ENCODE measurements at regions not wholly inside any gene's neighbourhood (a gene's known extent, or its start where the extent isn't known, plus 50 kb on each side); places are given as distances from the start of the nearest gene placed in this dataset.

DNA sequence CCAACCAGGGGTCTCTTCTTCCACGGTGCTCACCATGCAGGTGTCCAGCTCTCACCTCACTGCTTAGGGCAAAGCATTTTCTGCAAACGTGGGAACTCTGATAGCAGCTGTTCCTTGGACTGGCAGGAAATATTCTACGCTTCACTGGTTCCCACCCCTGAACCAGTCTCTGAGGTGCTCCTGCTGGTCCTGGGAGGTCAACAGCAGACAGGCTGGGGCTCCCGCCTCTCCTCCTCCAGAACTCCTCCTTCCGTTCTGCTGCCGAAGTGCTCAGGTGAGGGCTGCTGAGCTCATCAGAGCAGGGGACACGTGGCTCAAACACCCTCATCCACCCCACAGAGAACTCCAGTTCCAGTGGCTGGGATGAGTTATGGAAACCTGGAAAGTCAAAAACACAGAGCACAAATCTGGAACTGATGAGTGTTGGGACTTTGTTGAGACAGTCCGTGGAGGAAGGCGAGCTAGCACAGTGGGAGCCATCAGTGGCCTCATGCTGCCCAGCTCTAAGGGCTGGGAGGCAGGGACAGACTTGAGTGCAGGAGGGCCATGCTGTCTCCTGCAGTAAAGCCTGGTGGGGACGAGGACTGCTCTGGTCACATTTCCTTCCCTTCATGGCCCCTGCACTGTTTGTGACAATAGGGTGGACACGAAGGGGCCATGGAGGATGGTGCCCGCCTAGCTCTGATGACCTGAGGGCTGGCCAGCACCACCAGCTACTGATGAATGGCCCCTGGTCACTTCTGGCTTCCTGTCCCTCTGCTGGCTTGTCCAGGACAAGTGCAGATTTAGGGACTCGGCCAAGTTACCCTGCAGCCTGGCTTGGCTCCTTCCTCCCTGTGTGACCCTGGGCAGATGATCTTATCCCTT, 137.8 kb downstream of the KLF13 start:
- ATAC-seq (no peak), DNase-seq (ENCODE audit: low spot score in 2 of 2) (no peak)
- H3K27ac Mint-ChIP-seq: peak overlapping the region; percentile 68

DNA sequence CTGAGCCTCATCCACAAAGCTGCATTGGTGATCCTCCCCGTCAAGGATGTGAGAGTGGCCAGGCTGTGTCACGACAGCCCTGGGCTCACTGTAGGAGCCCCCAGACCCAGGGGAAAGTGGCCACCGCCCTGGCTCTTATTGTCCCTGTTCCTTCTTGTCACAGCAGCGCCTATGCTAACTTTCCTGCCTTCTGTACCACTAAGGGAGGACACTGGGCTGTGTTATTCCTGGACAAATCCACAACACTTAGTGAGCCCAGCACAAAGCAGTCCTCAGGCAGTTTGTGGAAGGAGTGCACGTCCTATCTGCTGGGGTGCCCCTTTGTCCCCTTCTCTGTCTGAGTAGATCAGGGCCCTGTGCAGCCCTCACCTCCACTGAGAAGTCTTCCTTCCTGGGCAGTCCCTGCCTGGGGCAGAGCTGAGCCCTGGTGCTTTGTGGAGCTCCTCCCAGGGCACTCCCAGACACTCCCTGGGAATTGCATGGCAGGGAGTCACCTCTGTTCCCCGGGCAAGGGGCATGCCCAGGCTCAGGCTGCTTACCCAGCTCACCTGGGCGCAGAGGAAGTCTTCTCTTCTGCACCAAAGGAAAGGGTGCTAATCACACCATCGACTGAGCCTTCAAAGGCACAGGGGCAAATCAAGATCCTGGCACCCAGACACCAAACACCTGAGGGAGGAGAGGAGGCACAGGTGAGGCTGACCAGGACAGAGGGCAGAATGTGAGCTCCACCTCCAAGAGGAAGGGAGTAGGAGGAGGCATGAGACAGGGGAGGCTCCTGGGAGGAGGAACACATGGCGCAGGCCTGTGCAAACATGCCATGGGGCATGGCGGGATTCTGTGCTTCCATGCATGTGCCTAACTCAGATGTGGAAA, 138.7 kb downstream of the KLF13 start:
- no peaks in the 10 kb centered on the region for H3K36me3 Mint-ChIP-seq
- H3K4me3 Mint-ChIP-seq: no peak overlapping the region
- DNase-seq (ENCODE audit: low spot score in 2 of 2) (no peak), ATAC-seq (no peak)
- H3K4me1 Mint-ChIP-seq: peaks cover 22% of the 10 kb centered on the region
- peak overlapping the region; percentile 68 for H3K27ac Mint-ChIP-seq
- H3K9me3 Mint-ChIP-seq: no peaks in the 10 kb centered on the region

More for the DNA sequence above, 137.8 kb downstream of the KLF13 start:
- Mint-ChIP-seq H3K36me3 (no peaks in the 10 kb centered on the region), H3K9me3 (no peaks in the 10 kb centered on the region), H3K4me1 (peaks cover 23% of the 10 kb centered on the region), H3K4me3 (no peak overlapping the region)

DNA sequence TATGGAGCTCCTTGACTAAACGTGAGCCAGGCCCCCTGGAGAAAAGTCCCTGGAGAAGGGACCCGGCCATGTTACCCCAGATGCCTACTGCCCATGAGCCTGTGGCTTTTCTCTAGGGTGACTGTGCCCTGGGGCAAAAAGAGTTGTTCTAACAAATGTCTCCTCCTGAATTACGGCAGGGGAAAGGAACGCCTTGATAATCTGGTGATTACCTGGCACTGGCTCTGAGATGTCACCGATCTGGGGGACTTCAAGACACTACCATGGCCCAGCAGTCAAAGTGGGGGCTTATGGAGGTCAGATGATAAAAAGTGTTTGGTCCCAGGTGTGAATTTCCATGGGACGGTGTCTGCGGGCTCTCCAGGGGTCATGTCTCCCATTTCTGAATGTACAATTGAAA, 140.7 kb downstream of the KLF13 start:
- no peaks in the 10 kb centered on the region for H3K36me3 Mint-ChIP-seq
- no peak for ATAC-seq
- no peak overlapping the region for H3K4me3 Mint-ChIP-seq
- no peak for DNase-seq (ENCODE audit: low spot score in 2 of 2)
- peaks cover 26% of the 10 kb centered on the region for H3K4me1 Mint-ChIP-seq
- H3K9me3 Mint-ChIP-seq: no peaks in the 10 kb centered on the region
- H3K27ac Mint-ChIP-seq: no peak overlapping the region

DNA sequence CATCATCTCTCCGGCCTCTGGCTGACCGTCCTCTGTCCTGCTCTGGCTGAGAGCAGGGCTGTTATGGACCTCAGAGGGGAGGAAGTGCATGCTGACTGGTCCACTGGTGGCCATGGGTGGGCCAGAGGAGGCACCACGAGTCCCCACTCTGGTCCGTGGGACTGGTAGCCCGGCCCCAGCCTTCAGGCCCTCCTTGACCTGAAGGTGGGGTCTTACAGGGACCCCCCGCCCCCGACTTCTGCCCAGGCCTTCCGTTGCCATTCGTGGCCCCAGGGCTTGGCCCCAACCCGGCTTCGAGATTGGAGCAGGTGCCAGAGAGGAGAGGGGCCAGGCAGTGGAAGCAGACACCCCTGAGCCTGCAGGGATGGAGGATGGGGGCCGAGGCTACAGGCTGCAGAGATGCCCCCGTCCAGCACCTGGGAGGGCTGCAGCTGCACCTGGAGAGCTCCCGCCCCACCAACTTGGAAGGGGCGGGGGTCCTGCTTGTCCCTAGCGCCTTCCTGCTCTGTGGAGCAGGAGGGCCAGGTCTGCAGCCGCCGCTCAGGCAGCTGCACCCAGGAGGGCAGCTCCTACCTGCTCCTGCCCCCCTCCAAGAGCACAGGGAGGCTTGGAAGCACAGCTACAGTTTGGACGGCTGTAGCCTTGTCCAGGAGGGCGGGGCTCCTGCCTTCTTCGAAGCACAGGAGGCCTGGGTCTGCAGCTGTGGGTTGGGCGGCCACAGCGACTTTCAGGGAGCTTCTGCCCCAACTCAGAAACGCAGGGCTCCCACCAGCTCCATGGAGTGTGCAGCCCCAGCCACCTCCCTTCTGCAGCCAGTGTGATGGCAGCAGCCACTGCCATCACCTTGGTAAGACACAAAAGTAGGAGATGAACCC, 142.5 kb downstream of the KLF13 start:
- DNase-seq (ENCODE audit: low spot score in 2 of 2) (no peak), ATAC-seq (no peak)
- Mint-ChIP-seq H3K36me3 (peaks cover 5% of the 10 kb centered on the region), H3K9me3 (no peaks in the 10 kb centered on the region), H3K27ac (no peak overlapping the region), H3K4me3 (no peak overlapping the region), H3K4me1 (peaks cover 43% of the 10 kb centered on the region)

DNA sequence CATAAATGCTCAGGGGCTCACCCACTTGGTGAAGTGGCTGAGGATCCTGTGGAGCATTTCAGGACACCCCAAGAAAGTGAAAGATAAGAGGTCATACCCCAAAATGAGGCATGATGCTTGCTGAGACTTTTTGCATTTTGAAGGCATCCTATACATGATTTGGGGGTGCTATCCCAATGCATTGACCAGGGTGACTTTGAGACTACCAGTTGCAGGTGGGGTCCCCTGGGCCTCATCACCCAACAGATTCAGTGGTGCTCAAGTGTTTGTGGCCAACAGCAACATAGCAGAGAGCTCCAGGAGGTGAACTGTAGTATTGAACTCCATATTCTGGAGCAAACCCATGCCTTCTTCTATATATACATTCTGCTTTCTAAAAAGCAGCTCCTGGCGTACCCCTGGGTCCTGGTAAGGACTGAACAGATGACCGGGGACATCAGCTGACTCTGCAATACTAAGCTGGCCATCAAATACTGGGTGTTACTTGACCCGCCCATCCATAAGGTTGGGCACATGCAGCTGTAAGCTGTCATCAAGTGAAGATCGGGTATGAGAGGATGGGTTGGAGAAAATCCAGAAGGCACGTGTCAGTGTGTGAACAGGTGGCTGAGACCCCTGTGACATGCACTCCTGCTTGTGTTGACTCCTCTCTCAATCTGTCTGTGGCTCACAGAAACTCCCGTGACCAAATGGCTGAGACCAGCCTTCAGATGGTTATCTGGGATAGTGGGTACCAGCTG, 143.3 kb downstream of the KLF13 start:
- H3K36me3 Mint-ChIP-seq: peaks cover 7% of the 10 kb centered on the region
- H3K4me1 Mint-ChIP-seq: peaks cover 40% of the 10 kb centered on the region

DNA sequence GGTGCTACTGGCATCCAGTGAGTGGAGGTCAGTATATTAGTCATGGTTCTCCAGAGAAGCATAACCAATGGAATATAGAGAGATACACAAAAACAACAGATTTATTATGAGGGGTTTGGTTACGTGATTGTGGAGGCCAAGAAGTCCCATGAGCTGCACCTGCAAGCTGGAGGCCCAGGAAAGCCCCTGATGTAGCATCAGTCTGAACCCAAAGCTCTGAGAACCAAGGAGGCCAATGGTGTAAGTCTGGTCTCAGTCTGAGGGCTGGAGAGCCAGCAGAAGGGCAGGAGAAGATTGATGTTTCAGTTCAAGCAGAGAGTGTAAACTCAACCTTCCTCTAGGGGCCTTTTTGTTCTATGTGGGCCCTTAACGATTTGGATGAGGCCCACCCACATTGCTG, 144.1 kb downstream of the KLF13 start:
- Mint-ChIP-seq H3K4me1 (peaks cover 41% of the 10 kb centered on the region), H3K9me3 (no peaks in the 10 kb centered on the region), H3K4me3 (no peak overlapping the region), H3K27ac (no peak overlapping the region), H3K36me3 (peaks cover 7% of the 10 kb centered on the region)
- DNase-seq (ENCODE audit: low spot score in 2 of 2) (no peak), ATAC-seq (no peak)

More for the DNA sequence above, 143.3 kb downstream of the KLF13 start:
- no peak overlapping the region for H3K27ac Mint-ChIP-seq
- H3K4me3 Mint-ChIP-seq: no peak overlapping the region
- H3K9me3 Mint-ChIP-seq: no peaks in the 10 kb centered on the region
- no peak for DNase-seq (ENCODE audit: low spot score in 2 of 2)
- no peak for ATAC-seq

DNA sequence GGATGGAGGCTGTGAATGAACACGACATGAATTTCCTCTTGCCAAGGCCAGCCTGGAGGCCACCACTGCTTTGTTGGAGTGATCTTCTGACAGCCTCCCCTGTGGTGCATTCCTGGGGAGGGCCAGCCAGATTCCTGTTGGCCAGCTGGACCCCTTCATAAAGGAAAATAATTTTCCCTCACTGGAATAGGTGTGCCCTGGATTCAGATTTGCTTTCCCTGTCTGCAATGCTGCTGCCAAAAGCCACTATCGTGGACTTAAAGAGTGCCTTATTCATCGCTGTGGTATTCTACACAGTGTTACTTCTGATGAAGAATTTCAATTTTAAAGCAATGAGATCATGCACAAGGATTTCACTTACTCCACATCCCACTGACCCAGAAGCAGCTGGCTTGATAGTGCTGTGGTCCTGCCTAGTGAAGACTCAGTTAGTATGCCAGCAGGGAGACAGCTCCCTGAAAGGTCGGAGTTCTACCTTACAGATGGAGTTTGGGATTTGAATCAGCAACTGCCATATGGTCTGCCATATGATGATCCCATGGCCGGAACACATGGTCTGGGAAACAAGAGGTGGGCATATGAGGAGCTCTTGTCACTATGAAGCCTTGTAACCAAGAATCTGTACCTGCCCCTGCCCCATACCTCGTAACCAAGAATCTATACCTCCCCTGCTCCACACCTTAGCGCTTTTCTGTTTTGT, 145.2 kb downstream of the KLF13 start:
- no peaks in the 10 kb centered on the region for H3K9me3 Mint-ChIP-seq
- H3K27ac Mint-ChIP-seq: peak overlapping the region; percentile 83
- ATAC-seq (no peak), DNase-seq (ENCODE audit: low spot score in 2 of 2) (no peak)
- no peak overlapping the region for H3K4me3 Mint-ChIP-seq
- H3K36me3 Mint-ChIP-seq: peaks cover 7% of the 10 kb centered on the region
- peaks cover 51% of the 10 kb centered on the region for H3K4me1 Mint-ChIP-seq

DNA sequence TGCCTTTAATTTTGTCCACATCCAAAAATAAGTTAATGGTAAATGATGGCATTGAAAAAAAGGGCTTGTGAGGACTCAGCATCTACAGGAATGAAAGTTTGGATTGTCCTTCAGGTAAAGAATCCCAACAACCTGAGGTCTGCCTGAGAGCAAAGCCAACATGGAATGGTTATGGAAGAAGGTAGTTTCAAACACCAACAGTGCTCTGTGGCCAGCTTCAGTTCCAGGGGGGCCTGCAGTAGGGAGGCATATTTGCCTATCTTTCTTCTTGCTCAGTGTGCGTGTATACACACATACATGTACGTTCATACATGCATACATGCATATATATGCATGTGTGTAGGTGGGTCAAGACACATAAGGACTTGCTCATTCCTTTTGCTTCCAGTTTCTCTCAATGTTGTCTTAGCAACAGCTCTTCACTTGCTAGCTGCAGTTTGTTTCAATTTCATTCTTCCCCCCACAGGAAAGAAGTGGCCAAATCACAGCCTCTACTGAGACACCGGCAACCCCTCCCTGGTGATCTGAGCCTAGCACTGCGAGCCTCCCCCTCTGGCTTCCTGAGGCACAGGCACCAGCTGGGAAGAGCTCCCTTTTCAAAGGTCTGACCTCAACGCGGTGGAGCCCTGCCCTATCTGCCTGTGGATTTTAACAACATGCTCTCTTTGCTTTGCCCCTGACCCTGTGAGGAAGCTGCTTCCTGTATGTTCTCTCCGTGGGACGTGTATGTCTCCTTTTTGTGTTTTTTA, 146.2 kb downstream of the KLF13 start:
- Mint-ChIP-seq H3K4me3 (peak overlapping the region; percentile 71), H3K4me1 (peaks cover 56% of the 10 kb centered on the region), H3K36me3 (peaks cover 13% of the 10 kb centered on the region), H3K9me3 (peaks cover 2% of the 10 kb centered on the region), H3K27ac (peak overlapping the region; percentile 83)
- peak in 1 of 2 donors; percentile 72 for DNase-seq (ENCODE audit: low spot score in 2 of 2)
- peak; percentile 93 for ATAC-seq

DNA sequence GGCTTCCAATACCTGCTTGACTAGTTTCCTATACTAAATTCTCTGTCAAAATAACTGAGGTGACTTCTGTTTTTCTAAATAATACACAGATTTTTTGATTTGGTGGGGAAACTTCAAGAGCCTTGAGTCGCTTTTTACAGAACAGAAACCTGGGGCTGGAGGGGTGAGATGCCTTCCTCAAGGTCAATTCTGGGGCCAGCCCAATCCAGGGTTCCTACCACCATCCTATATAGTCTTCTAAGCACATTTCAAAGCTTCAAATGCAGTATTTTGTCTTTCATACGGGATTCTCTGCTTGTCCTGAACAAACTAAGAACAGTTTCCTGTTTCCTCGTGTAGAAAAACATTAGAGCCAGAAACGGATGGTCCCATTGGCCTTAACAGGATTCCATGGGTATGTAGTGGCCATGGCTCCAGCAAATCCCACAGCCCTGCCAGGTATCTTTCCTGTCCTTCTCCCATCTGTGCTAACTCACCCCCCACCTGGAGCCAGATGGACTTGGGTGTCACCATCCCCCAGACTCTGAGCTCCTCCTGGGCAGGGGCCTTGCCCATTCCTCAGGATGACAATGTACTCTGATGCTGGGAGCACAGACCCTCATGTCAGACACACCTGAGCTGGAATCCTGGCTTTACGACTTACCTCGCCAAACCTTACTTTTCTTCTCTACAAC, 146.9 kb downstream of the KLF13 start:
- DNase-seq (ENCODE audit: low spot score in 2 of 2): no peak
- Mint-ChIP-seq H3K9me3 (peaks cover 2% of the 10 kb centered on the region), H3K4me3 (peak overlapping the region; percentile 71), H3K36me3 (peaks cover 13% of the 10 kb centered on the region), H3K27ac (peak overlapping the region; percentile 83), H3K4me1 (peaks cover 59% of the 10 kb centered on the region)
- ATAC-seq: no peak

DNA sequence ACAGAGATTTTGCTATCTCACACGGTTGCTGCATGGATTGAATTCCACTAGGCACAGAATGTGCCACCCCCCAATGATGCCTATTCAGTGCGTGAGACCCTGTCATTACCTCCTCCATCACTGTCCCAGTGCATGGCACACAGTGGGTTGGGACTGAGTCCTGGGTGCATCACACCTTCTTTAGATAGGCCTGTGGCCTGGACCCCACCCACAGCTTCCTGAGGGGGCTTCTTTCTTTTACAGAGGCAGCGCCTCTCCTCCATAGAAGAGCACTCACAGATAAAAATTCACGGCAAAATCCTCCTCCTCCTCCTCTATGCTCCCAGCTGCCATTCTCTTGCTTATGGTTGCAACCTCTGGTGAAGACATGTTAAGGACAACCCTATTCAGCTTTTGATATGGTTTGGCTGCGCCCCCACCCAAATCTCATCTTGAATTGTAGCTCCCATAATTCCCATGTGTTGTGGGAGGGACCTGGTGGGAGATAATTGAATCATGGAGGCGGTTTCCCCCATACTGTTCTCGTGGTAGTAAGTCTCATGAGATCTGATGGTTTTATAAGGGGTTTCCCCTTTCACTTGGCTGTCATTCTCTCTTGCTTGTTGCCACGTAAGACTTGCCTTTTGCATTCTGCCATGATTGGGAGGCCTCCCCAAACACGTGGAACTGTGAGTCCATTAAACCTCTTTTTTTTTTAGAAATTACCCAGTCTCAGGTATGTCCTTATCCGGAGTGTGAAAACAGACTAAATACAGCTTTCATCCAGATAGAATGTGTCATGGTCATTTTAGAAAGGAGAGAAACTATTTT, 147.6 kb downstream of the KLF13 start:
- Mint-ChIP-seq H3K4me3 (peak overlapping the region; percentile 71), H3K9me3 (peaks cover 2% of the 10 kb centered on the region), H3K36me3 (peaks cover 20% of the 10 kb centered on the region), H3K27ac (peak overlapping the region; percentile 83), H3K4me1 (peaks cover 67% of the 10 kb centered on the region)
- DNase-seq (ENCODE audit: low spot score in 2 of 2) (peak in 1 of 2 donors; percentile 53), ATAC-seq (peak; percentile 66)

DNA sequence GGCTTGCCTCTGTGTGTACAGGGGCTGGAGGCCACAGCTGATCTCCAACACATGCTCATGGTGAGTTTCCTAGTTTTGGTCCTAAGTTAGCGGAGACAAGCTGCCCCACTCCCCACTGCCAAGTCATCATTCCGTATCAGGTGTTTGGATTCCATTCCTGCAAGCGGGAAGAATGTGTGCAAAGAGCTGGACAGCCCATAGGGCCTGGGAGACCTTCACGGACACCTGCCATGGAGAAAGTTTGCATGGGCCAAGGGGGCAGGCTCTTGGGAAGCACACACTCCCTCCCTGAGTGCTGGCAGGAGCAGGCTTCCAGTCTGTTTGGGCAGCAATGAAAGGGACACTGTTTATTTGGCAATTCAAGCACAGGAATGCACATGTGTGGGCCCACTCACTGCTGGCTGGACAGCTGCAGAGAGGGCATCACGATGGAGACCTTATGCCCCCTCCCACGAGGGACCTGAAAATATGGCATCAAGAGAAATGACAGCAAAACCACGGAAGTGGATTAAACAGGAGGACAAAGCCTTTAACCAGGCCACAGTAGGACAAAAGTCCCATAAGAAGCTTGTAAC, 149.7 kb downstream of the KLF13 start:
- ATAC-seq (no peak), DNase-seq (ENCODE audit: low spot score in 2 of 2) (no peak)

DNA sequence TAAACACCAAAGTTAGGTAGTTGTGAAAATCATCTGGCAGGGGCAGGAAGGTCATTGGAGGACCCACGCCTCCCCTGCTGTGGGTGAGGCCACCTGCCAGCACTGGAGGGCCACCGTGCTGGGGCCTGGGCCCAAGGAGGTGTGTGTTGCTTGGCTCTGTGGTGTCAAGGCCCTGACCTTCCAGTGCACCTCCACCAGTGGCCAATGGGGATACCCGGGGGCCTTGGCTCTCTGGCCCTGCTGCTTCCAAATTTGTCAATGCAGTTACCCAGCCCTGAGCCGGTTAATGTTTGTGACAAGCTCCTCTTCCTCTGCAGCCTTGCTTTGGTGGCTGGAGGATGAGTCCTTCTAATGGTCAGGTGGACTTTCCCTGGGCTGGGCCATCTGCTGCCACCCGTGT, 150.2 kb downstream of the KLF13 start:
- H3K9me3 Mint-ChIP-seq: peaks cover 2% of the 10 kb centered on the region
- H3K27ac Mint-ChIP-seq: peak overlapping the region; percentile 54
- DNase-seq (ENCODE audit: low spot score in 2 of 2) (no peak), ATAC-seq (no peak)
- no peak overlapping the region for H3K4me3 Mint-ChIP-seq
- H3K4me1 Mint-ChIP-seq: peaks cover 75% of the 10 kb centered on the region
- H3K36me3 Mint-ChIP-seq: peaks cover 46% of the 10 kb centered on the region

More for the DNA sequence above, 149.7 kb downstream of the KLF13 start:
- H3K4me3 Mint-ChIP-seq: no peak overlapping the region
- no peak overlapping the region for H3K27ac Mint-ChIP-seq
- peaks cover 41% of the 10 kb centered on the region for H3K36me3 Mint-ChIP-seq
- peaks cover 77% of the 10 kb centered on the region for H3K4me1 Mint-ChIP-seq
- peaks cover 2% of the 10 kb centered on the region for H3K9me3 Mint-ChIP-seq

All from stimulated activated effector memory CD8-positive, alpha-beta T cell treated with anti-CD3 and anti-CD28 coated beads, Interleukin-12 subunit alpha, Interleukin-12 subunit beta, amount 100 ng/mL, for 72 hours (primary cell).